HepG2 (cell line): ENCODE measurements at regions not wholly inside any gene's neighbourhood (a gene's known extent, or its start where the extent isn't known, plus 50 kb on each side); places are given as distances from the start of the nearest gene placed in this dataset.

Experiments used
- ATF7 ChIP-seq, 2 experiments: fragments of 450-650 bp in 1 of 2; sonication (generic) in 1 of 2; formaldehyde crosslinking in 1 of 2; IDR thresholded peaks; 2 replicates each; pipeline versions ENCODE4 v1.4.0 to v1.6.1; 2016 to 2020; ENCODE audit warnings: antibody characterized with exemption in 1 of 2, mild to moderate bottlenecking in 1 of 2, missing genetic modification reagents in 1 of 2
- CCDC6 ChIP-seq: sonication (generic); formaldehyde crosslinking; IDR thresholded peaks from 2 replicates; pipeline ENCODE4 v1.8.1; 2022; ENCODE audit warnings: mild to moderate bottlenecking, missing genetic modification reagents, moderate library complexity
- CEBPB ChIP-seq: IDR thresholded peaks from 2 replicates; pipeline ENCODE4 v1.6.1; 2011; ENCODE audit warnings: low read depth, low read length, improper control_type of control experiment, borderline replicate concordance
- CEBPG ChIP-seq: IDR thresholded peaks from 2 replicates; pipeline ENCODE4 v1.6.1; 2016
- GABPA ChIP-seq, 2 experiments: IDR thresholded peaks; 2 replicates each; pipeline ENCODE4 v1.6.1; 2011 to 2016; ENCODE audit warnings: low read depth in 2 of 2, low read length in 1 of 2, missing biosample characterization in 1 of 2, missing genetic modification characterization in 1 of 2
- GABPB1 ChIP-seq: IDR thresholded peaks from 2 replicates; pipeline ENCODE4 v1.6.1; 2016; ENCODE audit warnings: mild to moderate bottlenecking, missing genetic modification reagents, moderate library complexity, missing compliant biosample characterization
- HMGA1 ChIP-seq: sonication (generic); formaldehyde crosslinking; conservative IDR thresholded peaks from 2 replicates; pipeline ENCODE4 v1.4.0; 2020; ENCODE audit warnings: missing genetic modification reagents
- IRX3 ChIP-seq: sonication (generic); formaldehyde crosslinking; IDR thresholded peaks from 2 replicates; pipeline ENCODE4 v1.8.1; 2023; ENCODE audit warnings: mild to moderate bottlenecking, low read depth, missing genetic modification reagents, borderline replicate concordance
- KMT2A ChIP-seq: sonication (generic); formaldehyde crosslinking; IDR thresholded peaks from 2 replicates; pipeline ENCODE4 v1.4.0; 2020; ENCODE audit warnings: missing genetic modification reagents
- RAD51 ChIP-seq: fragments of 450-650 bp; IDR thresholded peaks from 2 replicates; pipeline ENCODE4 v1.6.1; 2016; ENCODE audit warnings: borderline replicate concordance
- RFX1 ChIP-seq: fragments of 450-650 bp; IDR thresholded peaks from 2 replicates; pipeline ENCODE4 v1.6.1; 2017
- SIN3A ChIP-seq: IDR thresholded peaks from 2 replicates; pipeline ENCODE4 v1.6.1; 2011; ENCODE audit warnings: low read depth, mild to moderate bottlenecking, control low read depth, low read length, borderline replicate concordance
- ZNF10 ChIP-seq: sonication (generic); formaldehyde crosslinking; IDR thresholded peaks from 2 replicates; pipeline ENCODE4 v1.4.0; 2020; ENCODE audit warnings: mild to moderate bottlenecking, low read depth, missing genetic modification reagents, borderline replicate concordance
- ZNF17 ChIP-seq: sonication (generic); formaldehyde crosslinking; IDR thresholded peaks from 2 replicates; pipeline ENCODE4 v1.5.0; 2020; ENCODE audit warnings: mild to moderate bottlenecking, missing genetic modification reagents
- ZSCAN21 ChIP-seq: sonication (generic); formaldehyde crosslinking; IDR thresholded peaks from 2 replicates; pipeline ENCODE4 v1.8.0; 2022; ENCODE audit warnings: mild to moderate bottlenecking, missing genetic modification reagents, moderate library complexity, borderline replicate concordance
- TF ChIP-seq, protein P1 (sequence below): IDR thresholded peaks from 2 replicates; pipeline ENCODE4 v1.6.1; 2012; ENCODE audit warnings: low read length, improper control_type of control experiment
- TF ChIP-seq, protein P2 (sequence below): sonication (generic); formaldehyde crosslinking; IDR thresholded peaks from 2 replicates; pipeline ENCODE4 v1.5.1; 2020; ENCODE audit warnings: missing genetic modification reagents, mild to moderate bottlenecking, borderline replicate concordance
- TF ChIP-seq, protein P3 (sequence below), 2 experiments: IDR thresholded peaks; 2 replicates each; pipeline ENCODE4 v1.6.1; 2011 to 2012; ENCODE audit warnings: low read length in 2 of 2, borderline replicate concordance in 1 of 2, low read depth in 1 of 2, mild to moderate bottlenecking in 1 of 2, moderate library complexity in 1 of 2

DNA sequence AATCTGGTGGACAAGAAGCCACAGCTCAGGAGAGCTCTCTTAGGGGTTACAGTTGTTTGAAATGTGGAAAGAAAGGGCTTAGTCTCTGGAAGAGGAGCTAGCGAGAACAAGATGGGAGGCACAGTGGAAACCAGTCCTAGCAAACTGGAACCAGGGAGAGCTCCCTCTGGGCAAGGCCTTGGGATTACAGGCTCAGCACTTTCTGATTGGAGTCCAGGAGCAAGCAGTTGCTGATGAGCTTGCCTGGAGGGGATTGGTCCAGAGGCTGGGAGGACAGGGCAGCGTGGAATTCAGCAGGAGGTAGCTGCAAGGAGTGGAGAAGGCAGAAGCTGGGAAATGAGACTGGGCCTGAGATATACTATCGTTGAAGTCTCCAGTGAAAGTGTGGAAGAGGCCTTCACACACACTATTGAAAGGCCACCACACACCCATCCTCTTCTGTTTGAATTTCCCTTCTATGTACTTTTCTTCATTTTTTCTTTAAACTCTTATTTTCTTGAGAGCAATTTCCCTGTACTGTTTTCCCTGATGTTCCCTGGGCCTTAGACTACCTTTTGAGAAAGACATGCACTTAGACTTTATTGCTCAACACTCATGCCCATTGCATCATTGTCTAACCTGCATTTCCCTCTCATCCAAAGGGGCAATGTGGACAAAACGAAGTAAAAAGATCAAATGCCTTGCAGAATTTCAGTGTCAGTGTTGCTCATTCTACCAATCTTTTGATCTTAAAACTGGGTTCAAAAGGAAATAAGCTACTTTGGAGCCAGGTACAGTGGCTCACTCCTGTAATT is 57.8 kb upstream of the LANCL2 start (continued):
- TF ChIP-seq, protein P1, sequence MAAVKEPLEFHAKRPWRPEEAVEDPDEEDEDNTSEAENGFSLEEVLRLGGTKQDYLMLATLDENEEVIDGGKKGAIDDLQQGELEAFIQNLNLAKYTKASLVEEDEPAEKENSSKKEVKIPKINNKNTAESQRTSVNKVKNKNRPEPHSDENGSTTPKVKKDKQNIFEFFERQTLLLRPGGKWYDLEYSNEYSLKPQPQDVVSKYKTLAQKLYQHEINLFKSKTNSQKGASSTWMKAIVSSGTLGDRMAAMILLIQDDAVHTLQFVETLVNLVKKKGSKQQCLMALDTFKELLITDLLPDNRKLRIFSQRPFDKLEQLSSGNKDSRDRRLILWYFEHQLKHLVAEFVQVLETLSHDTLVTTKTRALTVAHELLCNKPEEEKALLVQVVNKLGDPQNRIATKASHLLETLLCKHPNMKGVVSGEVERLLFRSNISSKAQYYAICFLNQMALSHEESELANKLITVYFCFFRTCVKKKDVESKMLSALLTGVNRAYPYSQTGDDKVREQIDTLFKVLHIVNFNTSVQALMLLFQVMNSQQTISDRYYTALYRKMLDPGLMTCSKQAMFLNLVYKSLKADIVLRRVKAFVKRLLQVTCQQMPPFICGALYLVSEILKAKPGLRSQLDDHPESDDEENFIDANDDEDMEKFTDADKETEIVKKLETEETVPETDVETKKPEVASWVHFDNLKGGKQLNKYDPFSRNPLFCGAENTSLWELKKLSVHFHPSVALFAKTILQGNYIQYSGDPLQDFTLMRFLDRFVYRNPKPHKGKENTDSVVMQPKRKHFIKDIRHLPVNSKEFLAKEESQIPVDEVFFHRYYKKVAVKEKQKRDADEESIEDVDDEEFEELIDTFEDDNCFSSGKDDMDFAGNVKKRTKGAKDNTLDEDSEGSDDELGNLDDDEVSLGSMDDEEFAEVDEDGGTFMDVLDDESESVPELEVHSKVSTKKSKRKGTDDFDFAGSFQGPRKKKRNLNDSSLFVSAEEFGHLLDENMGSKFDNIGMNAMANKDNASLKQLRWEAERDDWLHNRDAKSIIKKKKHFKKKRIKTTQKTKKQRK: no peak
- TF ChIP-seq IRX3 (no peak), HMGA1 (CRISPR knock-in tag) (no peak), ATF7 (IDR thresholded peaks at IDR 0.05) (0 out of 2 replicates have a peak, but pooled peaks have one; percentile 20), ATF7 (CRISPR knock-in tag; IDR thresholded peaks at IDR 0.05) (no peak), SIN3A (no peak), GABPA (IDR thresholded peaks at IDR 0.05; ENCODE audit: low read depth, low read length) (no peak), GABPA (CRISPR knock-in tag; IDR thresholded peaks at IDR 0.05; ENCODE audit: low read depth) (no peak), ZNF17 (no peak), CCDC6 (no peak), KMT2A (CRISPR knock-in tag) (no peak), RAD51 (no peak), CEBPB (peak; percentile 89), ZSCAN21 (CRISPR knock-in tag) (no peak), CEBPG (CRISPR knock-in tag) (peak; percentile 89), GABPB1 (CRISPR knock-in tag) (no peak), ZNF10 (CRISPR knock-in tag) (no peak), RFX1 (no peak)
- TF ChIP-seq, protein P2, sequence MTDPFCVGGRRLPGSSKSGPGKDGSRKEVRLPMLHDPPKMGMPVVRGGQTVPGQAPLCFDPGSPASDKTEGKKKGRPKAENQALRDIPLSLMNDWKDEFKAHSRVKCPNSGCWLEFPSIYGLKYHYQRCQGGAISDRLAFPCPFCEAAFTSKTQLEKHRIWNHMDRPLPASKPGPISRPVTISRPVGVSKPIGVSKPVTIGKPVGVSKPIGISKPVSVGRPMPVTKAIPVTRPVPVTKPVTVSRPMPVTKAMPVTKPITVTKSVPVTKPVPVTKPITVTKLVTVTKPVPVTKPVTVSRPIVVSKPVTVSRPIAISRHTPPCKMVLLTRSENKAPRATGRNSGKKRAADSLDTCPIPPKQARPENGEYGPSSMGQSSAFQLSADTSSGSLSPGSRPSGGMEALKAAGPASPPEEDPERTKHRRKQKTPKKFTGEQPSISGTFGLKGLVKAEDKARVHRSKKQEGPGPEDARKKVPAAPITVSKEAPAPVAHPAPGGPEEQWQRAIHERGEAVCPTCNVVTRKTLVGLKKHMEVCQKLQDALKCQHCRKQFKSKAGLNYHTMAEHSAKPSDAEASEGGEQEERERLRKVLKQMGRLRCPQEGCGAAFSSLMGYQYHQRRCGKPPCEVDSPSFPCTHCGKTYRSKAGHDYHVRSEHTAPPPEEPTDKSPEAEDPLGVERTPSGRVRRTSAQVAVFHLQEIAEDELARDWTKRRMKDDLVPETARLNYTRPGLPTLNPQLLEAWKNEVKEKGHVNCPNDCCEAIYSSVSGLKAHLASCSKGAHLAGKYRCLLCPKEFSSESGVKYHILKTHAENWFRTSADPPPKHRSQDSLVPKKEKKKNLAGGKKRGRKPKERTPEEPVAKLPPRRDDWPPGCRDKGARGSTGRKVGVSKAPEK: no peak
- TF ChIP-seq, protein P3, sequence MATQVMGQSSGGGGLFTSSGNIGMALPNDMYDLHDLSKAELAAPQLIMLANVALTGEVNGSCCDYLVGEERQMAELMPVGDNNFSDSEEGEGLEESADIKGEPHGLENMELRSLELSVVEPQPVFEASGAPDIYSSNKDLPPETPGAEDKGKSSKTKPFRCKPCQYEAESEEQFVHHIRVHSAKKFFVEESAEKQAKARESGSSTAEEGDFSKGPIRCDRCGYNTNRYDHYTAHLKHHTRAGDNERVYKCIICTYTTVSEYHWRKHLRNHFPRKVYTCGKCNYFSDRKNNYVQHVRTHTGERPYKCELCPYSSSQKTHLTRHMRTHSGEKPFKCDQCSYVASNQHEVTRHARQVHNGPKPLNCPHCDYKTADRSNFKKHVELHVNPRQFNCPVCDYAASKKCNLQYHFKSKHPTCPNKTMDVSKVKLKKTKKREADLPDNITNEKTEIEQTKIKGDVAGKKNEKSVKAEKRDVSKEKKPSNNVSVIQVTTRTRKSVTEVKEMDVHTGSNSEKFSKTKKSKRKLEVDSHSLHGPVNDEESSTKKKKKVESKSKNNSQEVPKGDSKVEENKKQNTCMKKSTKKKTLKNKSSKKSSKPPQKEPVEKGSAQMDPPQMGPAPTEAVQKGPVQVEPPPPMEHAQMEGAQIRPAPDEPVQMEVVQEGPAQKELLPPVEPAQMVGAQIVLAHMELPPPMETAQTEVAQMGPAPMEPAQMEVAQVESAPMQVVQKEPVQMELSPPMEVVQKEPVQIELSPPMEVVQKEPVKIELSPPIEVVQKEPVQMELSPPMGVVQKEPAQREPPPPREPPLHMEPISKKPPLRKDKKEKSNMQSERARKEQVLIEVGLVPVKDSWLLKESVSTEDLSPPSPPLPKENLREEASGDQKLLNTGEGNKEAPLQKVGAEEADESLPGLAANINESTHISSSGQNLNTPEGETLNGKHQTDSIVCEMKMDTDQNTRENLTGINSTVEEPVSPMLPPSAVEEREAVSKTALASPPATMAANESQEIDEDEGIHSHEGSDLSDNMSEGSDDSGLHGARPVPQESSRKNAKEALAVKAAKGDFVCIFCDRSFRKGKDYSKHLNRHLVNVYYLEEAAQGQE (IDR thresholded peaks at IDR 0.05; ENCODE audit: borderline replicate concordance in 1 of 2, low read depth in 1 of 2, low read length in 2 of 2): no peak
